ENCODE measurements at regions not wholly inside any gene's neighbourhood (a gene's known extent, or its start where the extent isn't known, plus 50 kb on each side); places are given as distances from the start of the nearest gene placed in this dataset.

- Histone ChIP-seq H4K91ac (ENCODE audit: low read length) (no peak overlapping the region), H2BK5ac (ENCODE audit: low read depth, low read length, poor library complexity, severe bottlenecking) (no peak overlapping the region), H3K79me1 (replicated peaks; ENCODE audit: low read length, poor library complexity, severe bottlenecking) (no peaks in the 10 kb centered on the region), H3K14ac (ENCODE audit: low read length in 2 of 2) (no peak overlapping the region), H3K4me3 (ENCODE audit: insufficient read depth in 1 of 2, low read depth in 1 of 2, low read length in 2 of 2) (no peak overlapping the region), H2BK15ac (ENCODE audit: low read depth, poor library complexity, severe bottlenecking) (no peak overlapping the region), H3K4ac (ENCODE audit: low read depth in 1 of 2, low read length in 2 of 2) (no peak overlapping the region), H3K9me3 (ENCODE audit: control insufficient read depth, low read length) (peaks cover 3% of the 10 kb centered on the region), H3K23ac (ENCODE audit: low read length in 2 of 2) (no peak overlapping the region), H3K27me3 (ENCODE audit: control insufficient read depth in 1 of 2, insufficient read depth in 1 of 2, low read length in 2 of 2) (peaks cover 32 to 44% of the 10 kb centered on the region in 2 experiments), H3K9ac (ENCODE audit: low read length) (no peak overlapping the region), H2BK12ac (ENCODE audit: low read length in 2 of 2) (no peak overlapping the region), H3K27ac (ENCODE audit: low read length, poor library complexity, severe bottlenecking) (no peak overlapping the region), H3K36me3 (ENCODE audit: control insufficient read depth in 1 of 2, insufficient read depth in 2 of 2, low read depth in 1 of 2, low read length in 2 of 2) (no peaks in the 10 kb centered on the region), H2AFZ (ENCODE audit: low read depth, low read length) (no peak overlapping the region), H3K18ac (ENCODE audit: low read depth in 1 of 2, low read length in 2 of 2) (no peak overlapping the region), H2AK5ac (ENCODE audit: low read length, severe bottlenecking) (no peak overlapping the region), H2BK120ac (ENCODE audit: low read depth, low read length) (no peak overlapping the region), H4K8ac (ENCODE audit: low read length) (no peak overlapping the region), H3K4me2 (ENCODE audit: low read length, poor library complexity, severe bottlenecking) (no peak overlapping the region), H3K4me1 (ENCODE audit: control insufficient read depth, insufficient read depth, low read depth, low read length) (peaks cover 2% of the 10 kb centered on the region)
- WGBS = 68% methylated on average over 3 of the region's 3 CpGs
- no peak for DNase-seq
Measured at GRCh38 chr1:229136822-229137221, 134.1 kb upstream of the RAB4A start.

- H3K23ac ChIP-seq (ENCODE audit: low read length in 2 of 2) = no peak overlapping the region
- peaks cover 32 to 40% of the 10 kb centered on the region in 2 experiments for H3K27me3 ChIP-seq (ENCODE audit: control insufficient read depth in 1 of 2, insufficient read depth in 1 of 2, low read length in 2 of 2)
- H3K4ac ChIP-seq (ENCODE audit: low read depth in 1 of 2, low read length in 2 of 2) = no peak overlapping the region
- no peak overlapping the region for H2BK5ac ChIP-seq (ENCODE audit: low read depth, low read length, poor library complexity, severe bottlenecking)
- no peak overlapping the region for H2AFZ ChIP-seq (ENCODE audit: low read depth, low read length)
- DNase-seq = no peak
- no peak overlapping the region for H2BK120ac ChIP-seq (ENCODE audit: low read depth, low read length)
- H3K18ac ChIP-seq (ENCODE audit: low read depth in 1 of 2, low read length in 2 of 2) = no peak overlapping the region
- peaks cover 3% of the 10 kb centered on the region for H3K9me3 ChIP-seq (ENCODE audit: control insufficient read depth, low read length)
- no peak overlapping the region for H2BK15ac ChIP-seq (ENCODE audit: low read depth, poor library complexity, severe bottlenecking)
- no peaks in the 10 kb centered on the region for H3K79me1 ChIP-seq (replicated peaks; ENCODE audit: low read length, poor library complexity, severe bottlenecking)
- no peak overlapping the region for H3K9ac ChIP-seq (ENCODE audit: low read length)
- H3K4me2 ChIP-seq (ENCODE audit: low read length, poor library complexity, severe bottlenecking) = no peak overlapping the region
- H2BK12ac ChIP-seq (ENCODE audit: low read length in 2 of 2) = no peak overlapping the region
- H3K14ac ChIP-seq (ENCODE audit: low read length in 2 of 2) = no peak overlapping the region
- no peaks in the 10 kb centered on the region for H3K36me3 ChIP-seq (ENCODE audit: control insufficient read depth in 1 of 2, insufficient read depth in 2 of 2, low read depth in 1 of 2, low read length in 2 of 2)
- no peak overlapping the region for H3K27ac ChIP-seq (ENCODE audit: low read length, poor library complexity, severe bottlenecking)
- H4K8ac ChIP-seq (ENCODE audit: low read length) = no peak overlapping the region
- H3K4me1 ChIP-seq (ENCODE audit: control insufficient read depth, insufficient read depth, low read depth, low read length) = peaks cover 2% of the 10 kb centered on the region
- no peak overlapping the region for H2AK5ac ChIP-seq (ENCODE audit: low read length, severe bottlenecking)
- H4K91ac ChIP-seq (ENCODE audit: low read length) = no peak overlapping the region
- H3K4me3 ChIP-seq (ENCODE audit: insufficient read depth in 1 of 2, low read depth in 1 of 2, low read length in 2 of 2) = no peak overlapping the region
Measured at GRCh38 chr1:229137271-229137670, 133.6 kb upstream of the RAB4A start.

- WGBS = 67% methylated on average over 2 of the region's 3 CpGs
- no peak overlapping the region for H4K91ac ChIP-seq (ENCODE audit: low read length)
Measured at GRCh38 chr1:229138058-229138457, 132.9 kb upstream of the RAB4A start.

GRCh38 chr1:229139331-229140118, 131.4 kb upstream of the RAB4A start:
- Histone ChIP-seq H3K9ac (ENCODE audit: low read length) (no peak overlapping the region), H3K18ac (ENCODE audit: low read depth in 1 of 2, low read length in 2 of 2) (no peak overlapping the region), H2AK5ac (ENCODE audit: low read length, severe bottlenecking) (no peak overlapping the region), H3K79me1 (replicated peaks; ENCODE audit: low read length, poor library complexity, severe bottlenecking) (no peaks in the 10 kb centered on the region), H3K4me3 (ENCODE audit: insufficient read depth in 1 of 2, low read depth in 1 of 2, low read length in 2 of 2) (no peak overlapping the region), H2BK5ac (ENCODE audit: low read depth, low read length, poor library complexity, severe bottlenecking) (no peak overlapping the region), H3K4me1 (ENCODE audit: control insufficient read depth, insufficient read depth, low read depth, low read length) (peaks cover 2% of the 10 kb centered on the region), H3K9me3 (ENCODE audit: control insufficient read depth, low read length) (peaks cover 3% of the 10 kb centered on the region), H3K27ac (ENCODE audit: low read length, poor library complexity, severe bottlenecking) (no peak overlapping the region), H3K36me3 (ENCODE audit: control insufficient read depth in 1 of 2, insufficient read depth in 2 of 2, low read depth in 1 of 2, low read length in 2 of 2) (no peaks in the 10 kb centered on the region), H3K14ac (ENCODE audit: low read length in 2 of 2) (no peak overlapping the region), H2BK12ac (ENCODE audit: low read length in 2 of 2) (no peak overlapping the region), H3K23ac (ENCODE audit: low read length in 2 of 2) (no peak overlapping the region), H2BK120ac (ENCODE audit: low read depth, low read length) (no peak overlapping the region), H3K4me2 (ENCODE audit: low read length, poor library complexity, severe bottlenecking) (no peak overlapping the region), H3K4ac (ENCODE audit: low read depth in 1 of 2, low read length in 2 of 2) (no peak overlapping the region), H4K91ac (ENCODE audit: low read length) (no peak overlapping the region), H2AFZ (ENCODE audit: low read depth, low read length) (no peak overlapping the region), H4K8ac (ENCODE audit: low read length) (no peak overlapping the region), H3K27me3 (ENCODE audit: control insufficient read depth in 1 of 2, insufficient read depth in 1 of 2, low read length in 2 of 2) (peaks cover 37 to 38% of the 10 kb centered on the region in 2 experiments), H2BK15ac (ENCODE audit: low read depth, poor library complexity, severe bottlenecking) (no peak overlapping the region)
- WGBS = 64% methylated on average over 8 of the region's 12 CpGs
- DNase-seq = peak; percentile 14

More at GRCh38 chr1:229138058-229138457, 132.9 kb upstream of the RAB4A start:
- no peaks in the 10 kb centered on the region for H3K36me3 ChIP-seq (ENCODE audit: control insufficient read depth in 1 of 2, insufficient read depth in 2 of 2, low read depth in 1 of 2, low read length in 2 of 2)
- H3K4me2 ChIP-seq (ENCODE audit: low read length, poor library complexity, severe bottlenecking) = no peak overlapping the region
- peaks cover 32 to 33% of the 10 kb centered on the region in 2 experiments for H3K27me3 ChIP-seq (ENCODE audit: control insufficient read depth in 1 of 2, insufficient read depth in 1 of 2, low read length in 2 of 2)
- peak; percentile 19 for DNase-seq
- H2BK12ac ChIP-seq (ENCODE audit: low read length in 2 of 2) = no peak overlapping the region
- no peak overlapping the region for H2BK5ac ChIP-seq (ENCODE audit: low read depth, low read length, poor library complexity, severe bottlenecking)
- no peak overlapping the region for H3K9ac ChIP-seq (ENCODE audit: low read length)
- no peak overlapping the region for H3K4me3 ChIP-seq (ENCODE audit: insufficient read depth in 1 of 2, low read depth in 1 of 2, low read length in 2 of 2)
- H2BK15ac ChIP-seq (ENCODE audit: low read depth, poor library complexity, severe bottlenecking) = no peak overlapping the region
- H3K9me3 ChIP-seq (ENCODE audit: control insufficient read depth, low read length) = peaks cover 3% of the 10 kb centered on the region
- no peak overlapping the region for H3K23ac ChIP-seq (ENCODE audit: low read length in 2 of 2)
- no peaks in the 10 kb centered on the region for H3K79me1 ChIP-seq (replicated peaks; ENCODE audit: low read length, poor library complexity, severe bottlenecking)
- no peak overlapping the region for H3K18ac ChIP-seq (ENCODE audit: low read depth in 1 of 2, low read length in 2 of 2)
- no peak overlapping the region for H4K8ac ChIP-seq (ENCODE audit: low read length)
- no peak overlapping the region for H3K14ac ChIP-seq (ENCODE audit: low read length in 2 of 2)
- peaks cover 2% of the 10 kb centered on the region for H3K4me1 ChIP-seq (ENCODE audit: control insufficient read depth, insufficient read depth, low read depth, low read length)
- no peak overlapping the region for H3K4ac ChIP-seq (ENCODE audit: low read depth in 1 of 2, low read length in 2 of 2)
- no peak overlapping the region for H2BK120ac ChIP-seq (ENCODE audit: low read depth, low read length)
- no peak overlapping the region for H3K27ac ChIP-seq (ENCODE audit: low read length, poor library complexity, severe bottlenecking)
- no peak overlapping the region for H2AK5ac ChIP-seq (ENCODE audit: low read length, severe bottlenecking)
- H2AFZ ChIP-seq (ENCODE audit: low read depth, low read length) = no peak overlapping the region
